GM19463 (cell line): ENCODE measurements at regions not wholly inside any gene's neighbourhood (a gene's known extent, or its start where the extent isn't known, plus 50 kb on each side); places are given as distances from the start of the nearest gene placed in this dataset.

Experiments used
- ATAC-seq: cut with Tn5 transposase; IDR thresholded peaks from one replicate; pipeline ENCODE4 v1.9.1; 2021; ENCODE audit warnings: mild to moderate bottlenecking, moderate library complexity; ENCODE audit not compliant: unreplicated experiment

- ATAC-seq, result no peak
These were observed 119.0 kb upstream of the SNTG2 start for GRCh38 chr2:831622-832021.

DNA sequence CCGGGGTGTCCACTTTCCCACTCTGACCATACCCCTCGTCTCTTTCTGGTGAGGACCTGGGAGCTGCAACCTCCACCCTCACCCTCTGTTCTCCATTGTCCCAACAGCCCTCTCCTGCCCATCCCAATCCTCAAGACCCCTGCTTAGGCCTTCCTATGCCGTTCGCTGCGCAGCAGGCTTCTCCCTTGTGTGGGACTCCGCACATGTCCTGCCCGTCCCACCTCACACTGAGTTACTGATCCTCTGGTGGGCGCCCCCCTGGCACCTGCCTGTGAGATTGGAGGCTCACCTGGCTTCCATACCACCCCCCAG lies 119.5 kb upstream of the SNTG2 start:
- no peak for ATAC-seq

GRCh38 chr2:830419-831224 lies 120.0 kb upstream of the SNTG2 start:
- ATAC-seq, result no peak

DNA sequence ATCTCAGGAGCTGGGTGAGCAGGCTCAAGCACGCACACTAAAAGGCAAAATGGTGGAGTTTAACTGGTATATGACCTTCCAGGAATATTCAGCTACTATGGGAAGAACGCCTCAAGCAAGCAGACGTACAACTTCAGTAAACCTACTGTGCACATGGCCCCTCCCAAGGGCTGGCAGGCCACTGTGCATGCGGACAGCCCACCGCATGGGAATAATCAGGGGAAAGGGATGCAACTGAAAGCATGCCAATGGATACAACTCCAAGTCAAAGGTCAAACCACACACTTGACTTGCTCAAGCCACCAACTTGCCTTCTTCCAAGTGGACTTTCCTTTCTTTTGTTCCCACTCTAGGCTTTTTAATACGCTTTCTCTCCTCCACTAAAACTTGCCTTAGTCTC lies 121.6 kb upstream of the SNTG2 start:
- ATAC-seq, result no peak

- no peak for ATAC-seq
These were observed 125.7 kb upstream of the SNTG2 start for GRCh38 chr2:824954-825353.

GRCh38 chr2:824524-824923 lies 126.1 kb upstream of the SNTG2 start:
- no peak for ATAC-seq

DNA sequence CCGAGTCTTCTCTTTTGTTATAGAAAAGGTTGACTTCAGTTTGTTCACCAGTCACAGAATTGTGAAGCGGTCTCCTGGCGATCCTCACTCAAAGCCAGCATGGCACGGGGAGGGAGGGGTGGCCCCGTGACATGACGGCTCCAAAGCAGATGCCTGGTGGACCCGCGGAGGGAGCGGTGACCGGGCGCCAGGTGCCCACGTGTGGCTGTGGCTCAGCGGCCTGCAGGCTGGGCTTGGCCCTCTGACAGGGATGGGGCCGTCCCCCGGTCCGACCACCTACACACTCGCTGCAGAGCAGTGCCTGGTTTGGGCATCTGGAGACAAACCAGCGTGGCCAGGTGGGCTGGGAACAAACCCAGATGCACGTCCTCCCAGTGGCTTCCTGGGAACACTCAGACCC lies 129.1 kb upstream of the SNTG2 start:
- no peak for ATAC-seq

DNA sequence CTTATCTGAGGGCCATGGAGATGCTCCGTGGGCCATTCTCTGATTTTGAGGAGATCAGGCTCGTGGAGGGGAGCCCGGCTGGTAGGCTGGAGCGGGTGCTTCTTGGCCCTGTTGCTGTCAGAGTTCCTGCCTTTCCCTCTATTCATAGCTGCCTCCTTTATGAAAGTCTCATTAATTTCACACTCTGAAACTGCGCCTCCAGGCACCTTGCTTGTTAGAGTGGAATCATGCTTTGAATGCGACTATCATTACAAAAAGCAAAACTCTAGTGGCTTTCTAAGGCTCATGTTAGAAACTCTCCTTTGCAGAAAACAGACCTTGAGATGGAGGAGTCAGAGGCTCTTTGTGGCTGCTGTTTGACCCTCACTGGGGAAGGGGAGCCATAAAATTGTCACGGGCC lies 131.0 kb upstream of the SNTG2 start:
- ATAC-seq, result no peak

DNA sequence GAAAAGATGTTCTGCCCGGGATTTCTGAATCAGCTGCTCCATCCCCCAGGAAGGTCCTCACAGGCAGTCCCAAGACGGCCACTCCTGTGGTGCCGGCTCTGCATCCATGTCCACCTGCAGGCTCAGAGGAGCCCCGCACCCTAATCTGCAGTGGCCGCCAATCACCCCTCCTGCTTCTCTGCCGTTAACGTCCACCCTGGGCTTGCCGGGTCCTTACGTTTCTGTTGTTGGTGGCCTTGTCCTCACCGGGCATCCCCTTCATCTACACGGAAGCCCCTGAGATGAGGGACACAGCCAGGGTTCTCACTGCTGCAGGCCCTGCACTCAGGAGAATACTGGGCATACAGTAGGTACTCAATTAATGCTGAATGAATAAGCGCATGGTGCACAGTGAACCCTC lies 131.5 kb upstream of the SNTG2 start:
- ATAC-seq, result no peak

DNA sequence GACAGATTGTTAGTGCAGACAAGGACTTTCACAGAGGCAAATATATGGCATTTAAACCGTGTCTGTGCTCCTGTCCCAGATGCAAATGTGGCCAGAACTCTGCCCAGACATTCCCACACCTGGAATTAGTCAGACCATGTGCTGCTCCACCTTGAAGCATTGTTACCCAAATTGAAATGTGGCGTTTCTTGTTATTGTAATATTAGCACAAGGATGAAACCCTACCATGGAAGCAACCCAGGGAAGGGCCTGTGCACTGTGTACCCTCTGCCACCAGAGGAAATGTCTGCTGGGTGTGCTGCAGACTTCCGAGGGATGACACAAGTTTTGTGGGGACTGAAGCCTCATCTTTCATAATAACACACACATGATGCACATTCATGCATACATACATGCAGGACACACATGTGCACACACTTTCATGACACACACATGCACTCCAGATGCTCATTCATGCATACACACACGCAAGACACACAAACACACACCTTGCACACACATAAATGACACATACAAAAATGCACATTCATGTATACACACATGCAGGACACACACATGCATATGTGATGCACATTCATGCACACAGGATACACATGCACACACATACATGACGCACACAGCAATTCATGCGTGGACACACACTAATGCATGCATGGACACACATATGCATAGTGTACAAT lies 133.2 kb upstream of the SNTG2 start:
- no peak for ATAC-seq

GRCh38 chr2:816278-816677 lies 134.4 kb upstream of the SNTG2 start:
- no peak for ATAC-seq

DNA sequence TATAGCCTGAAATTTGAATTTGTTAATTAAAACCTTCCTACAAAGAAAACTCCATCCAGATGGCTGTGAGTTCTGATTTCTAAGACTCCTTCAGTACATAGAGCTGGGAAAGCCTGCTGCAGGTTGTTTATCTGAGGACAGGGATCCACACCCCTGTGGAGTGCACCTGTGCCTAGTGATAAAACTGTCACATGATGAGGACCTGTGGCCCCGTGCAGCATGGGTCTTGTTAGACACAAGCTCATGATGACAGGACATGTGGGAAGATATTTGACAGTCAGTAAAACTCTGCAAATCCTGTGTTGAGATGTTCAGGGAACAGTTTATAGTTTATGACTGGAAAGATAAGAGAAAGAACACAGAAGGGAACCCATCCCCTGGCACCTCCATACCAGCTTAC lies 133.2 kb upstream of the TMEM18 start:
- no peak for ATAC-seq

GRCh38 chr2:807300-807699 lies 130.1 kb upstream of the TMEM18 start:
- ATAC-seq, result no peak

DNA sequence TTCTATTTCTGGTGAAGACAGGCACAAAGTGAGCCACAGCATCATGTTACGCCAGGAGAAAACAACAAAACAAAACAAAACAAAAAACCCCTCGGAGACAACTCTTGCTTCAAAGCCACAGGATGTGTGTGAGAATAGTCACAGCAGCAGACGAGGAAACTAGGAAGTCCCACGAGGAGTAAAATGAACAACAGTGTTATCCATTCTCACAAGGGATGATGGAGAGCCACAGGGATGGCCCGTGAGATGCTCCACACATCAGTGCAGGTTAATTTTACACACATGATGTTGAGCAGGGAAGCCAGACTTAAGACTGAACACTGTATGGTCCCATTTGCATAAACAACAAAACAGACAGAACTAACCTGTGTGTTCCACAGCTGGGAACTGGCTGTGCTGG lies 128.5 kb upstream of the TMEM18 start:
- ATAC-seq, result no peak

DNA sequence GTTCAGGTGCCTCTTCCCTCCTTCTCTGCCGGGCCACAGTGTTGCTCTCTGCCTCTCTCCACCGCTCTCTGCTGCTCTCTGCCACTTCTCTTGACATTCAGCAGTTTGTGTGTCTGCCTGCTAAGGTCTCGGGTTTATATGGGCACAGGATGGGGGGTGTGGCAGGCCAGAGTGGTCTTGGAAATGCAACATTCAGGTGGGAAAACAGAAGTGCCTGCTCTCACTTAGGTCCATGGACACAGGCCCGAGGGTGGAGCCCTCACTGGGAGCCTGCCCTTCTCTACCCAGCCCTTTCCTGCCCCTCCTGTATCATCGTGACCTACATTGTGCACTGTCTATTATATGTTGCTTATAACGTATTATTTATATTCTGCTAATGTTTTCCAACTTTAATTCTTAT lies 120.8 kb upstream of the TMEM18 start:
- no peak for ATAC-seq

DNA sequence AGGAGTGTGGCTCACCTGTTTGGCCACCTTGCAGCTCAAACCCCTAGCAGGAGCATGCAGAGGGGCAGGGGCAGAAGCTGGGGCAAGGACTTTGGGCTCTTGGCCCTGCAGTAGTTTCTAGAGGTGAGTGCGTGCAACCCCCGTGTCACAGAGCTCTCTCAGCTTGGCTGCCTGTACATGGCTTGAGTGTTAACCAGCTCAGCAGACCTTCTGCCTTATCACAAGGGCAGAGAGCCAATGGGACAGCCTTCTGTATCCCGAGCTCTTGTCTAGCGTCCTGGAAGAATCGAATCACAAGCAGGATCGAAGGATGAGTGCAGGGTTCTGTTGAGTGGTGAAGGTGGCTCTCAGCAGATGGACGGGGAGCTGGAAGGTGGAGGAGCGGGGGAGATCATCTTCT lies 120.3 kb upstream of the TMEM18 start:
- no peak for ATAC-seq

GRCh38 chr2:796141-796985 lies 119.2 kb upstream of the TMEM18 start:
- no peak for ATAC-seq

GRCh38 chr2:795531-796041 lies 118.4 kb upstream of the TMEM18 start:
- ATAC-seq, result no peak

DNA sequence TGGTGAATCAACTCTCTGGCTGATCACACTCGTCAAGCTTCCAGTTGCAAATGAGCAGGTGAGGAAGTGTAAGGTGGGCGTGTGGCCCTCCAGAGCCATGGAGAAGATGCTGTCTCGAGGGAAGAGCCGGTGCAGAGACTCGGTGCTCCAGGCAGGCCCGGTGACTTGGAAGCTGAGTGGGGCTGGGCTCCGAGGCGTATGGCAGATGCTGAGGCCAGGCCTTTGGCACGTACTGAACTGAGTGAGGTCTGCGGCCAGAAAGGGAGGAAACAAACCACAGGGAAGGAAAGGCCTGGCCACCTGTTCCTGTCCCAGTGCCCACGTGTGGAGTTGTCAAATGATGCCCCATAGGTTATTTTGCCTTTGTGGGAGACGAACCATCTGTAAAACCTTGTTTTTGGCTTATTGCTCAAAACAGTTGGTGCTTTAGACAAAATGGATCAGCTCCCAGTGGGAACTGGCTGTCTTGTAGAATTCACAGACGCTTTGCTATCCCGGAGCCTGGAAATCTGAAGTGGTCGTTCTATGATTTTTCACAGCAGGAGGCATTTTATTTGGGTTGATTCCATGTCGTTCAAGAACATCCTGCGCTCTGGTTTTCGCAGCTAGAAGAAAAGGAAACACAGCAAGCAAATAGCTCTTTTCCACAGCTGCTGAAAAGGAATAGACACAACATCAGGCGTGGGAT lies 117.5 kb upstream of the TMEM18 start:
- ATAC-seq, result no peak

GRCh38 chr2:793236-793635 lies 116.0 kb upstream of the TMEM18 start:
- no peak for ATAC-seq

DNA sequence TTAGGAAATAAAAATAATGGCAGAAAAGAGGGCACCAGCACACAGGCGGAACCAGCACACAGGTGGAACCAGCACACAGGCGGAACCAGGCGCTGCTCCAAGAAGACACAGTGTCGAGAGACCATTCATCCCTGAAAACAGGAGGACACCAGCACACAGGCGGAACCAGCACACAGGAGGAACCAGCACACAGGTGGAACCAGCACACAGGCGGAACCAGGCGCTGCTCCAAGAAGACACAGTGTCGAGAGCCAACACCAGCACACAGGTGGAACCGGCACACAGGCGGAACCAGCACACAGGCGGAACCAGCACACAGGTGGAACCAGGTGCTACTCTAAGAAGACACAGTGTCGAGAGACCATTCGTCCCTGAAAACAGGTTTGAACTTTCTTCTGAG lies 115.5 kb upstream of the TMEM18 start:
- ATAC-seq, result no peak
